Ovary (tissue), 7 donors: ENCODE measurements at regions not wholly inside any gene's neighbourhood (a gene's known extent, or its start where the extent isn't known, plus 50 kb on each side); places are given as distances from the start of the nearest gene placed in this dataset.

Experiments
- DNase-seq, 5 donors: peaks; one replicate each; pipeline ENCODE4 v3.0.0-alpha.2; 2019 to 2020
- H3K27ac ChIP-seq, 2 donors: fragments of 200-600 bp; one replicate each; pipeline versions ENCODE4 v1.5.1 to v1.8.0; 2019 to 2022
- H3K27me3 ChIP-seq: fragments of 200-600 bp; one replicate; pipeline ENCODE4 v1.8.0; 2022
- H3K36me3 ChIP-seq: fragments of 200-600 bp; sonication (generic); one replicate; pipeline ENCODE4 v1.5.1; 2019
- H3K4me1 ChIP-seq: one replicate; pipeline ENCODE4 v1.8.1; 2013; ENCODE audit warnings: mild to moderate bottlenecking, moderate library complexity; ENCODE audit not compliant: insufficient read depth
- H3K4me3 ChIP-seq: fragments of 200-600 bp; sonication (generic); one replicate; pipeline ENCODE4 v1.5.1; 2017
- H3K9me3 ChIP-seq, 2 donors: fragments of 200-600 bp in 1 of 2; sonication (generic) in 1 of 2; one replicate each; pipeline versions ENCODE4 v1.5.1 to v1.8.1; 2013 to 2019; ENCODE audit warnings: mild to moderate bottlenecking in 1 of 2, moderate library complexity in 1 of 2
- CTCF ChIP-seq, 3 donors: fragments of 450-650 bp in 2 of 3; fragments of 200-600 bp in 1 of 3; IDR thresholded peaks; one replicate each; pipeline versions ENCODE4 v1.5.1 to v1.8.0; 2016 to 2022; ENCODE audit warnings: antibody characterized with exemption in 3 of 3, mild to moderate bottlenecking in 1 of 3
- EP300 ChIP-seq: sonication (generic); formaldehyde crosslinking; IDR thresholded peaks from one replicate; pipeline ENCODE4 v1.6.1; 2017; ENCODE audit warnings: antibody characterized with exemption
- POLR2A ChIP-seq: fragments of 450-650 bp; IDR thresholded peaks from one replicate; pipeline ENCODE4 v1.6.1; 2017; ENCODE audit warnings: antibody characterized with exemption, mild to moderate bottlenecking, moderate library complexity
- WGBS, 3 donors: extraction: QIAGEN DNeasy Blood & Tissue Kit in 1 of 3; methylation state at CpG; one replicate each; pipeline versions ENCODE4 v1.1.5 to v1.1.7; 2013 to 2017; 5-methylcytosine and 5-hydroxymethylcytosine counted together
- intact Hi-C, 4 donors: fragments of 100-400 bp; cut with DNase I; formaldehyde crosslinking; loops; one replicate each; pipeline versions ENCODE4 v1.11.0 to v1.15.1; 2022 to 2023
- donor health status: DM: no; HTN: no; CAD: no; lungs with moderate emphysema.
- donor health status: DM: no; HTN: no; CAD: no.
- donor health status: Bipolar disorder and iron deficiency.
- donor health status: DM: no; HTN: no; CAD: no.
- donor health status: DM: yes; HTN: yes; CAD: no.

DNA sequence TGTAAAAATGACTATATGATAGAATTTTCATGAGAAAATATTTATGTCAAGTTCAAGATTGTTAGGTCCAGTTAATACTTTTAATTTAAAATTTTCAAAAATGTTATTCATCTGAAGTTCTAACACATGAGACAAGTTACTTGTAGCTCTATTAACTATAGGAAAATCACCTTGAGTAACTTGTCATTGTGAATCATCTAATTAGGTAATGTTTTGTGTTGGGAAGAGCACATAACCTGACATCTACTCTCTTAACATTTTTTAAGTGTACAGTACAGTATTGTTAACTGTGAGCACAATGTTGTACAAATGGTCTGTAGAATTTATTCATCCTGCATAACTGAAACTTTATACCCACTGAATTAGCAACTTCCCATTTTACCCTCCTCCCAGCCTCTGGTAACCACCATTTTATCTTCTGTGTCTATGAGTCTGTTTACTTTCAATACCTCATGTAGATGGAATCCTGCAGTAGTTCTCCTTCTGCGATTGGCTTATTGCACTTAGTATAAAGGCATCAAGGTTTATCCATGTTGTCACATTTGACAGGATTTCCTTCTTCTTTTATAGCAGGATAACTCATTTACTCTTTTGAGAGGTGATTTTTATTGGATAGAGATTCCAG lies 54.6 kb downstream of the ARL4A start:
- no peaks in the 10 kb centered on the region for H3K9me3 ChIP-seq
- no peak overlapping the region for H3K27ac ChIP-seq
- H3K4me1 ChIP-seq: no peaks in the 10 kb centered on the region
- no peak for DNase-seq
- TF ChIP-seq POLR2A (no peak), CTCF (IDR thresholded peaks at IDR 0.05) (no peak), EP300 (no peak)
- no peak overlapping the region for H3K4me3 ChIP-seq
- intact Hi-C loops: no loop called here
- 41 to 90% (median 52%) methylated on average over 1 of the region's 1 CpG for WGBS, 3 donors
- H3K36me3 ChIP-seq: no peaks in the 10 kb centered on the region
- no peaks in the 10 kb centered on the region for H3K27me3 ChIP-seq

GRCh38 chr7:12746211-12746610 lies 58.8 kb downstream of the ARL4A start:
- H3K4me1 ChIP-seq: no peaks in the 10 kb centered on the region
- H3K27me3 ChIP-seq: no peaks in the 10 kb centered on the region
- no peak for DNase-seq
- WGBS, 3 donors: 5 to 30% (median 8%) methylated on average over 1 of the region's 1 CpG
- no peak for TF ChIP-seq EP300
- no peak for TF ChIP-seq CTCF (IDR thresholded peaks at IDR 0.05)
- TF ChIP-seq POLR2A: no peak
- H3K36me3 ChIP-seq: no peaks in the 10 kb centered on the region
- H3K9me3 ChIP-seq: no peaks in the 10 kb centered on the region
- no peak overlapping the region for H3K27ac ChIP-seq
- intact Hi-C loops: no loop called here
- H3K4me3 ChIP-seq: no peak overlapping the region

GRCh38 chr7:12747687-12748306 lies 60.4 kb downstream of the ARL4A start:
- H3K27me3 ChIP-seq: no peaks in the 10 kb centered on the region
- H3K4me3 ChIP-seq: no peak overlapping the region
- no peak for TF ChIP-seq POLR2A
- no peak for TF ChIP-seq EP300
- TF ChIP-seq CTCF (IDR thresholded peaks at IDR 0.05): no peak
- no peaks in the 10 kb centered on the region for H3K36me3 ChIP-seq
- H3K9me3 ChIP-seq: no peaks in the 10 kb centered on the region
- H3K27ac ChIP-seq: no peak overlapping the region
- H3K4me1 ChIP-seq: no peaks in the 10 kb centered on the region
- DNase-seq: no peak
- 92 to 95% (median 95%) methylated on average over 10 of the region's 10 CpGs for WGBS, 3 donors
- intact Hi-C loops: no loop called here

- DNase-seq: no peak
- TF ChIP-seq CTCF (IDR thresholded peaks at IDR 0.05) (no peak), POLR2A (no peak), EP300 (no peak)
- intact Hi-C loops: no loop called here
- no peak overlapping the region for H3K4me3 ChIP-seq
- WGBS, 3 donors: 79 to 83% (median 81%) methylated on average over 3 of the region's 3 CpGs
- H3K9me3 ChIP-seq: no peaks in the 10 kb centered on the region
- no peaks in the 10 kb centered on the region for H3K36me3 ChIP-seq
- no peaks in the 10 kb centered on the region for H3K4me1 ChIP-seq
- no peaks in the 10 kb centered on the region for H3K27me3 ChIP-seq
- no peak overlapping the region for H3K27ac ChIP-seq
These were observed 61.6 kb downstream of the ARL4A start for GRCh38 chr7:12749069-12749468.
